GM23338 (cell line): ENCODE measurements at regions not wholly inside any gene's neighbourhood (a gene's known extent, or its start where the extent isn't known, plus 50 kb on each side); places are given as distances from the start of the nearest gene placed in this dataset.

Experiments used
- EZH2 ChIP-seq: fragments of 200-600 bp; sonication (generic); IDR thresholded peaks from one replicate; pipeline ENCODE4 v1.8.0; 2017; ENCODE audit warnings: antibody characterized with exemption, mild to moderate bottlenecking, low read depth; ENCODE audit not compliant: unreplicated experiment
- TF ChIP-seq, protein P1 (sequence below), 2 experiments: fragments of 200-600 bp in 1 of 2; sonication (generic) in 1 of 2; conservative IDR thresholded peaks; 2 replicates each; pipeline versions ENCODE4 v1.5.1 to v1.6.1; 2016 to 2017; ENCODE audit warnings: antibody characterized with exemption in 2 of 2, low read depth in 2 of 2, mild to moderate bottlenecking in 2 of 2, moderate library complexity in 1 of 2

DNA sequence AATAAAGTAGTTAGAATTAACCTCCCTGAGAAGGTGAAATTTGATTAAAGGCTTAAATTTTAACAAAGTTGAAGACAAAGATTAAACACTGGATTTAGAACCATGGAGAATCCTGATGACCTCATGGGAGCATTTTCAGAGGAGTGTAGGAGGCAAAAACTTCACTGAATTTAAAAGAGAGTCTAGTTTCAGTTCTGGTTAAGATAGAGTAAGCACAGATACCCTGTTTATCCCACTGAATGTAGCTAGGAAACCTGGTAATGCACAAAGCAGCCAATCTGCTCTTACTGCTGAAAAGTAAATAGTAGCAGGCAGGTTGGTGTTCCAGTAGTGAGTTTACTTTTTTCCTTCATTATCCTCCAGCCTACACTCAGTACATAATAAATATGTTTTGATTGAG, 654.9 kb upstream of the SYT4 start:
- no peak for TF ChIP-seq EZH2
- TF ChIP-seq, protein P1, sequence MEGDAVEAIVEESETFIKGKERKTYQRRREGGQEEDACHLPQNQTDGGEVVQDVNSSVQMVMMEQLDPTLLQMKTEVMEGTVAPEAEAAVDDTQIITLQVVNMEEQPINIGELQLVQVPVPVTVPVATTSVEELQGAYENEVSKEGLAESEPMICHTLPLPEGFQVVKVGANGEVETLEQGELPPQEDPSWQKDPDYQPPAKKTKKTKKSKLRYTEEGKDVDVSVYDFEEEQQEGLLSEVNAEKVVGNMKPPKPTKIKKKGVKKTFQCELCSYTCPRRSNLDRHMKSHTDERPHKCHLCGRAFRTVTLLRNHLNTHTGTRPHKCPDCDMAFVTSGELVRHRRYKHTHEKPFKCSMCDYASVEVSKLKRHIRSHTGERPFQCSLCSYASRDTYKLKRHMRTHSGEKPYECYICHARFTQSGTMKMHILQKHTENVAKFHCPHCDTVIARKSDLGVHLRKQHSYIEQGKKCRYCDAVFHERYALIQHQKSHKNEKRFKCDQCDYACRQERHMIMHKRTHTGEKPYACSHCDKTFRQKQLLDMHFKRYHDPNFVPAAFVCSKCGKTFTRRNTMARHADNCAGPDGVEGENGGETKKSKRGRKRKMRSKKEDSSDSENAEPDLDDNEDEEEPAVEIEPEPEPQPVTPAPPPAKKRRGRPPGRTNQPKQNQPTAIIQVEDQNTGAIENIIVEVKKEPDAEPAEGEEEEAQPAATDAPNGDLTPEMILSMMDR (conservative IDR thresholded peaks at IDR 0.05; ENCODE audit: low read depth in 2 of 2), result no peak
